Effector CD4-positive, alpha-beta T cell (primary cell): ENCODE measurements at regions not wholly inside any gene's neighbourhood (a gene's known extent, or its start where the extent isn't known, plus 50 kb on each side); places are given as distances from the start of the nearest gene placed in this dataset.
"Not testable (repeated sequence)": the region's sequence is repeated elsewhere in the genome, so short reads cannot be mapped to it uniquely, and the experiment has no call there.

Experiments used
- DNase-seq: peaks from one replicate; pipeline ENCODE4 v3.0.0-alpha.2; 2020

DNA sequence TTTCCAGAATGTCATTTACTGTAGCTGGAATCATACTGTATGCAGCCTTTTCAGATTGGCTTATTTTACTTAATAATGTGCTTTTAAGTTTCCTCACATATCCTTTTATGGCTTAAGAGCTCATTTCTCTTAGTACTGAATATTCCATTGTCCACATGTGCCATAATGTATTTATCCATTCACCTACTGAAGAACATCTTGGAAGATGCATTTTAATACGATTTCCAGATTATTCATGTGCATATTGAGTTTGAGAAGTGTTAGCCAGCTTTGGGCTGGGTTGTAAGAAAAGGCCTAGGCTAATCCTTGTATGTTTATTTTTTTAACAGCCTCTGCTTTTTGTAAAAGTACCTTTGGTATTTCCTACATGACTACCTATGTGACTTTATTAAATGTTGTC lies 109.3 kb upstream of the MDFIC start:
- no peak for DNase-seq

- no peak for DNase-seq
These were observed 108.3 kb upstream of the MDFIC start for GRCh38 chr7:114813624-114814023.

GRCh38 chr7:114817036-114817435 lies 104.9 kb upstream of the MDFIC start:
- not testable (repeated sequence) for DNase-seq

DNA sequence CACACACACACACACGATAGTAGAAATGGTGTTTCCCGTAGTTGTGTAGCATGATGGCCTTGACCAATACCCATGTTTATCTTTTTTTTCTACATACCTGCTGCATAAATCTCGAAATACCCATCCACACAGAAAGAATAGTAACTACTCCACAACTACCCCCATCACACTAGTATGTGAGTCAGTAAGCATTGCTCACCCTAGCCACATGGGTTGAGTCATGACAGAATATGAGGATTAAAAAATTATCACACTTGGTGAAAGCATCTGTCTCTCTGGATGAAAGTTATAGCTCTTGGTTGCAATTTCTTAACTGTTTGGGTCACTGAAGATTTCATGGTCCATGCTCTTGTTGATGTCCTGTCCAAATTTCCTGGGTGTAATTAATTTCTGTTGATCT lies 103.4 kb upstream of the MDFIC start:
- DNase-seq, result no peak

GRCh38 chr7:114819616-114820362 lies 102.1 kb upstream of the MDFIC start:
- DNase-seq, result no peak

DNA sequence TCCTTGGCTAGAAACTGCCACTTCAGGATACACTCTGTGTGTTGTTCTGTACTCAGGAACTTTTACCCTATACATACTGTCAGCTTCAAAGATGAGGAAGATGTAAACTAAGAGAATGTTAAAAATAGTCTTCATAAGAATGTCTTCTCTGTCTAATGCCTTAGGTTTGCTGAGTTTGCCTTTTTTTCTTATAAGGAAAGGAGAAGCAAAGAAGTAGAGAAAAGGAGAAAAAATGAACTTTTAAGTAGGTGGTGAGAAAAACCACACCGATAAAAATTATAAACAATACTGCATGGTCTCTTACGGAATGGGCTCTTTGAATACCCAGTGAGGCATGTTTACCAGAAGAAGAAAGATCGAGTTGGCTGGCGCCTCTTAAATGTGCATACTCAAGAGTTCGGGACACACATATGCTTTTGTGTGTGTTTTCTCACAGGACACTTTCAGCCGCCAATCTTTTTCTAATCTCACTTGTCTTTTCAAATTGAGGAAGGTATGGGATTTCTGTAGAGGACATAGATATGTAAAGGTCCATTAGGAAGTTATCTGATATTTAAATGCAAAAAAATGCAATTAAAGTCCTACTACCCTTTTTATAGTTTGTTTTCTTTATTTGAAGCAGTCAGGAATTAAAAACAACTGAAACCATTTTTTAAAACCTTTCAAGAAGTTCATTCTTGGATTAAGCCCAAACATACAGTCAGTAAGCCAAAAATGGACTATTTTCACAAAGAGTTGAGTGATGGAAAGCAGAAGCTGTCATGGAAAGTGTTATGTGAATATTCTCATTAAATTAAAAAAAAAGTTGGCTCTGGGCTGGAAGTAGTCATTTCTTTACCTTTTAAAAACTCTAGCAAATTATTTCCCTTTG lies 100.6 kb upstream of the MDFIC start:
- no peak for DNase-seq

DNA sequence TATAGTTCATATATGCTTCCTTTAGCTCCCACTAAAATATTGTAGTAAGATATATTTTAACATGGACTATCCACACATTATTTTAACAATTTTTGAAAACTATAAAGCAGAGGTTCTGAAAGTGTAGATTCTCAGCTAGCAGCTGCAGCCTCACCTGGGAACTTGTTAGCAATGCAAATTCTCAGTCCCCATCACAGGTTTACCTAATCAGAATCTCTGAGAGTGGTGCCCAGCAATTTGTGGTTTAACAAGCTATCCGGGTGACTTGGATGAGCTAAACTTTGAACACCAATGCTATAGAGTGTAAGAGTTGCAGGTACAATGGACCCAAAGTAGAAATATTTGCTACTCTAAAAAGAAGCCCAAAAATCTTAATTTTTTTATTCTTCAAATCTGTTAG lies 99.8 kb upstream of the MDFIC start:
- DNase-seq, result no peak

GRCh38 chr7:114822844-114823243 lies 99.0 kb upstream of the MDFIC start:
- DNase-seq, result no peak

DNA sequence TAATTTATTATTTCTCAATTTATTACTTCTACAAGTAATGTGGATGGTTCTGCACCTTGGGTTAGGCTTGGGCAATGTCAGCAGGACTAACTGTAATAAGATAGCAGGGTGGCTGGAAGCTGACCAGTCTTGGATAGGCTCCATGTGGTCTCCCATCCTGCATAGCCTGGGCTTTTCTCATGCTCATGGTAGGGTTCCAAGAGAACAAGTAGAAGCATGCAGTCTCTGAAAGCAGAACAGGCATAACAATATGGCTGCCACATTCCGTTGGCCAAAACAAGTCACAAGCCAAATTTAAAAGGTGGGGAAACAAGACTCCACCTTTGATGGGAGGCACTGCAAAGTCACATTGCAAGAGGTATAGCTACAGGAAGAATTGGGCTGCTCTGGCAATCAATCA lies 98.6 kb upstream of the MDFIC start:
- no peak for DNase-seq

DNA sequence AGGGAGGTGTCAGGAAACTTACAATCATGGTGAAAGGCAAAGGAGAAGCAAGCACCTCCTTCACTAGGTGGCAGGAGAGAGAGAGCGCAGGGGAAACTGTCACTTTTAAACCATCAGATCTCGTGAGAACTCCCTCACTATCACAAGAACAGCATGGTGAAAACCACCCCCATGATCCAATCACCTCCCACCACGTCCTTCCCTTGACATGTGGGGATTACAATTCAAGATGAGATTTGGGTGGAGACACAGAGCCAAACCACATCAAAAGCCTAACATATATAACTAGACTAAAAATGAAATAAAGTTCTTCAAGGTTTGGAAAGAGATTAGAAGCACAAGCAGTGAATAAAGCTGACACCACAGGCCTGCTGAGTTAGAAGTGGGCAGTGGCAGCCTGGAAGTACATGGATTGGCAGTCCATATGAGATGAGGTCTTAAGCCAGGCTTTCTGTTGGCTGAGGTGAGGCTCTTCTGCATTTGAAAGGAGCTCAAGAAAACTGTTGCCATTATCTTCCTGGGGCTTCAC lies 96.4 kb upstream of the MDFIC start:
- DNase-seq, result no peak

DNA sequence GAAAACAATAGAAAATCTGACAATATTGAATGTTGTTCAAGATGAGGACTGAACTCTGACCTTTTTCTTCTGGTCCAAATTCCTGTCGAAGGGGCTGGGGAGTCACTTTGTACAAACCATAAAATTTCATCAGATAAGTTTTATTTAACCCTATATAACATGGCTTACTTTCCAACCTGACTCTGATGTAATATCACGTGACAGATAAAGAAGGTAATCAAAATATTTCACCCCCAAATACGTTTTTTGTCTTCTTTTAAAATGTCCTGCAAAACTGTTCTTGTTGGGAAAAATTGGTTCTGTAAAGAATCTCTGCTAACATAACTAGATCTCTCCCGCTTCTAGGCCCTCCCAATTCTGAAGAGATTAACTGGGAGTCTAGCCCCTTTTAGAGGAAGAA lies 90.9 kb upstream of the MDFIC start:
- no peak for DNase-seq

DNA sequence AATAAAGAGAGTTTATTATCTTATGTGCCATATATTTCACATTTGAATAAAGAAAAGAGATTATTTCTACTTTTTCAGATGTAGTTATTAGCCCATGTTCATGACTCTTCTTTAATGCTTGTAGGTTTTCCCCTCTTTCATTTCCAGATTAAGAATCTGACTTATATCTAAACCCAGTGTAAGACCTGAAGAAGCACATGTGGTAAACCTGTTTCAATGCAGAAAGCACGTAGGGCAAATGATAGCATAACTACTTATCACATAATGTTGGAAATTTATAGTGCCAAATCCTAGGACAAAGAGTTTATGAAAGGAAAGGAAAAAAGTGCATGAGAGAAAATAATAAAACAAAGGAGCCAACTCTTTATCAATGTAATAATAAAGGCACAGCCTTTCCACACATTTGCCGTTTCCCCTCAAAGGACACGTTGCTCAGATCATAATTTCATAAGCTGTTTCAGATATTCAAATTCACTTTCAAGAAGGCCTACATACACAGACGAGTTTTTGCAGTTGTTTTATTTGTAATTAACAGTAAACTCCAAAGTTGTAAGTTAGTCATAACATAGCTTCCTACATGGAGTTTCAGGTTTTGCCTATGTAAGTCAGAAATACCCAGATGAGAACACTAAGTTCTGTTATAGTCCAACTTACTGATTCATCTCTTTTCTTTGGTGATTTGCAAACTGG lies 88.8 kb upstream of the MDFIC start:
- no peak for DNase-seq

DNA sequence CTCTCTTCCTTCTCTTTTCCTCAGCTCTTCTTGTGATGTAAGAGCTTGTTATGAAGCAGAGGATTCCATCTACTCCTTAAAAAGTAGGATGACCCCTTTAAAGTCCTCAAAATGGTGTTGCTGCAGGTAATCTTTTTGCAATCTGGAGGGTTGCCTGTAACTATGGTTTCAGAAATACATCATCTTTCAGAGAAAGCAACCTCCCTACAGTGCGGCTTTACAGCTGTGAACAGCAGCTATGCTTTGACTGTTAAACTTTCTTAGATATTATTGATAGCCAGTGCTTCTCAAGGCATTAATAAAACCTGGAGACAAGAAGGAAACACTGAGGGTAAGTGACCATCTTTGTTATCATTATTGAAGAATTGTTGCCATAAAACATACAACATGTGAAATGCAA lies 86.6 kb upstream of the MDFIC start:
- no peak for DNase-seq

- DNase-seq, result no peak
These were observed 86.0 kb upstream of the MDFIC start for GRCh38 chr7:114835861-114836260.

DNA sequence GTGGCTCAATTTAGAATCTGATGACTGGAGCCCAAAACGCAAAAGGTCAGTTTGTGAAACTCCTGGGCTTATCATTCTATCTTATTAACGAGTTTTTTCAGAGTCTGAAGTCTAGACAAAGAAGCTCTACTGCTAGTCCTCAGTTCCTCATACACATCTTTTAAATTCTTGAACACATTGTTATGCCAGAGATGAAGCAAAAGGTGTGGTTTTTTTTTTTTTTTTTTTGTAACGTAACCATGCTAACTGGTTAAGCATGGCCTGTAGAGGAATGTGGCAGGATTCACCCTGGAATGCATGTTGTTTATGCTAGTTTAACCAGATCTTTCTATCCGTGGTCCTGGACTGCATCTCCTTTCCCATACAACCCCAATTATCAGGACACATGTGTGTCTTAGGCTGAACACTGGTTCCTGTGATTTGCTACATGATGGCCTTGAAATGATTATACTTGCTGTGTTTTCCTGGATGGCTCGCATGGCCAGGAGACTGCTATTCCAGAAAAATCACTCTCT lies 79.3 kb upstream of the MDFIC start:
- no peak for DNase-seq

DNA sequence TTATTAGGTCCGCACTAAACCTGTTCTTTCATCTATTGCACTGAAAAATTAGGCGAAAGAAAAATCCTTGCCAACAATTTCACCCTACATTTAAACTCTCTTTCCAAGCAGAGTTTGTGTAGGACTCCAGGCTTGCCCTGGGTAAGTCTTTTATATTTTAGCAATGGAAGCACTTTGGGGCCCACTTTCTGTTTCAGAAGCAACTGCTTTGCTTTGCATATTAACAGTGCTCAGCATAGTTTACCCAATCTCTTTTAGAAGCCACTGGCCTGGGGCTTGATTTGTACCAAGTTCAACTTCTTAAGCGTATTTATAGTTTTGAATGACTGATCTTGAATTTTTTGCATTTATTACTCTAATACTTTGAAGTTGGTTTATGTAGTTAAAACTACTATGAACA lies 78.8 kb upstream of the MDFIC start:
- no peak for DNase-seq

DNA sequence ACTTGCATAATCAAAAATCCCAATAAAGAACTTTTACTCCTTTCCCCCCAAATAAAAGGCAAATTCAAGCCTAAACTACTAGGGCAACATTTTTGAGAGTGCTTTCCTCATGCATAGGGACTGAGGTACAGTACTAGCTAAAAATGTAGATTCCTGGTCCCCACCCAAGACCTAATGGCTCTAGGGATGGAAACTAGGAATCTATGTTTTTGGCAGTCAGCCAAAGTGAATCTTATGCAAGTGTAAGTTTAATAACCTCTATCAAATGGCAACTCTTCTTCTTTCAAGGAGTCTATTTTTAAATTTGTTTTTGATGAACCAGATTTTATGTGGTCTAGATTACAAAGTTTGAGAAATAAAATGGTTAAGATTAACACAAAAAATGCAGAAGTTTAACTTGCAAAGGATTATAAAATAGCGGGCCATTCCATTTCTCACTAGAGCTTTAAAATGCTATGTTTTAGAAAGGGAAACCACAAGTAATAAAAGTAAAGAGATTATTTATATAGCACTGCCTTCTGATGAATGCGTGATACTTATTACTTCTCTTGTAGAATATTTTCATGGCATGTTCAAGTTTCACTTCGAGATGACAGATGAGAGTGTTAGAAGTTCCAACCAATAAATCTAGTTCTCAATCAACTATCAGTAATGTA lies 70.4 kb upstream of the MDFIC start:
- no peak for DNase-seq

DNA sequence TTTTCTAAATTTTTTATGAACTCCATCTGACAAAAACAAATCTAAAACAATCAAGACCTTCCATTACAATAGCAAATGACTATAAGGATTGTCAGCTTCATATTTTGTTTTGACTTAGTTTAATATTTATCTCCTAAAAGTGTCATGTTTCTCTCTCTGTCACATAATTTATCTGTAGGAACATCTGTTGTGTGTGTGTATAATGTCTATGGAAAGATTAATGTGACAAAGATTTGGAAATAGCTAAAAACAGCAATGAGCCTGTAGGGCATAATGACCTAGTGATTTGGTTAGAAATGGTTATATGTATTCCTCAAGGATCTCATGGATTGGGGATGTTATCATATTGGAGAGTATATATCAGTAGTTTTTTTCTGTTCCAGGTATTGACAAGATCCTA lies 69.6 kb upstream of the MDFIC start:
- DNase-seq, result no peak

DNA sequence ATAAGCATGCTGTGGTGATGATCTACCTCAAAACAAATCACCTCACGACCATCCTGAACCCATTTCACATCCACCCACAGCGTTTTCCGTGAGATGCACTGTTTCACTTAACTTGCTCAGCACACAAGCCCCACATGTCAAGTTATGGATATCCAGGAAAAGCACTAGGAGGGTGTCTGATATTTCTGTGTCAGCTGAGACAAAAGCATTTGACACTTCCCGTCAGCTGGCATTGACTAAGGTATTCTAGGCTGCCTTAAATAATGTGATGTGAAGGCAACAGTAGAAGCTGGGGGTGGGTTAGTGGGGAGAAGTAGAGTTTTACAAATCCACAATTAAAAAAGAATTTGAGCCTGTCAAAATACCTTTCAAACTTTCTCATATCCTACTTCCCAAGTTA lies 68.7 kb upstream of the MDFIC start:
- no peak for DNase-seq

DNA sequence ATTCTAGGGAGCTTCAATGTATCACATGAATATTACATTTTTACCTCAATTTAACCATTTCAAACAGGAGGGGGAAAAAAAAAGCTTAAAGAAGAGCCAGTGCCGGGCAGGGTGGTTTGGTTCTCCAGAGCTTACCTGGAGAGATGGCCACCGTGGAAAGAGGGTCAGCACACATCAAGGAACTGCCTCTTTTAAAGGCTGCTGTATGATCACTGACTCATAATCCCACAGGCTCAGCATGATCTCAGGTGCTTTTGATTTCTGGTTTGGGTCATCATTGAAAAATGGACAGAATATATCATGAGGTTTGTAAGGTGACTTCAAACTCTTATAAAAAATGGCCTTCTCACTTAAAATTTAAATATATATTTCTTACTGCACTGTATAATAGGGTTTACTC lies 67.5 kb upstream of the MDFIC start:
- DNase-seq, result no peak

GRCh38 chr7:114856625-114857024 lies 65.3 kb upstream of the MDFIC start:
- DNase-seq, result no peak

DNA sequence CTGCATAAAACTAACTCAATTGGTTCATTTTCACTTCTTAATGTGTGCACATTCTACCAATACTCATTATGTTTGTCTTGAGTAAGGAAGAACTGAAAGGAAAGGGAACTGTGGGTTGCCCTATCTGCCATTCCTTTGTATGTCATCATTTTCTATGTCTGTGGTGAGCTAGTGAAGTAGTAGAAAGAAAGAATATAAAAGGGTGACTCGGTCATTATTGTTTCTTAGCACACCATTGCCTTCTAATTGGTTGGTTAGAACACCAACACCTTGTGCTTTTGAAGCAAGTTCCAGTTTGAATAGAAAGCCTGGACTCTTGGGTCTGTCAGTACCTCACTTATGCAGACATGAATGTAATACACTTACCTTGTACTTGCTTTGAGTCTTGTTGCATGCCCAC lies 64.3 kb upstream of the MDFIC start:
- DNase-seq, result no peak

GRCh38 chr7:114859477-114859876 lies 62.4 kb upstream of the MDFIC start:
- DNase-seq, result no peak
